CD8-positive, alpha-beta memory T cell (primary cell): ENCODE measurements at regions not wholly inside any gene's neighbourhood (a gene's known extent, or its start where the extent isn't known, plus 50 kb on each side); places are given as distances from the start of the nearest gene placed in this dataset.
A peak's percentile ranks its signal among the peaks of the same experiment; 100 is the strongest.

Experiments
- CTCF ChIA-PET: fragments of 350-600 bp; sonication (Branson Sonifier 250); formaldehyde crosslinking; loops from one replicate; lab custom pipeline; 2021; ENCODE audit warnings: antibody characterized with exemption; lab: Charles Lee
- POLR2A ChIA-PET: fragments of 350-600 bp; sonication (Branson Sonifier 250); formaldehyde crosslinking; loops from one replicate; lab custom pipeline; 2021; ENCODE audit warnings: antibody characterized with exemption; lab: Charles Lee
- DNase-seq, 5 donors: peaks; one replicate each; pipeline versions ENCODE4 v3.0.0 to v3.0.0-alpha.2; 2020 to 2022; ENCODE audit warnings: mixed read lengths in 1 of 5
- H3K27ac ChIP-seq: one replicate; pipeline ENCODE4 v1.7.0; 2013; ENCODE audit warnings: low read depth, mild to moderate bottlenecking, low read length, moderate library complexity
- H3K27me3 ChIP-seq: 2 replicates; pipeline ENCODE4 v1.7.0; 2013; ENCODE audit warnings: low read length, mild to moderate bottlenecking; ENCODE audit not compliant: insufficient read depth, poor library complexity, severe bottlenecking
- H3K36me3 ChIP-seq: 2 replicates; pipeline ENCODE4 v1.7.0; 2013; ENCODE audit warnings: mild to moderate bottlenecking, low read length, moderate library complexity; ENCODE audit not compliant: insufficient read depth
- H3K4me1 ChIP-seq: 2 replicates; pipeline ENCODE4 v1.7.0; 2013; ENCODE audit warnings: mild to moderate bottlenecking, low read length, moderate library complexity; ENCODE audit not compliant: insufficient read depth
- H3K4me3 ChIP-seq: 2 replicates; pipeline ENCODE4 v1.7.0; 2013; ENCODE audit warnings: mild to moderate bottlenecking, low read length
- H3K9me3 ChIP-seq: 2 replicates; pipeline ENCODE4 v1.7.0; 2013; ENCODE audit warnings: mild to moderate bottlenecking, low read length
- H3K27ac Mint-ChIP-seq, 8 donors: one replicate each; pipeline ENCODE4 v1.8.0; 2020 to 2021; ENCODE audit warnings: mixed read lengths in 8 of 8, mild to moderate bottlenecking in 6 of 8, inconsistent platforms in 3 of 8, moderate library complexity in 3 of 8
- H3K27me3 Mint-ChIP-seq, 2 donors: one replicate each; pipeline ENCODE4 v1.8.0; 2020 to 2021; ENCODE audit warnings: mixed read lengths in 2 of 2, mild to moderate bottlenecking in 1 of 2, moderate library complexity in 1 of 2
- H3K36me3 Mint-ChIP-seq, 3 donors: one replicate each; pipeline ENCODE4 v1.8.0; 2020 to 2021; ENCODE audit warnings: mixed read lengths in 3 of 3, inconsistent platforms in 1 of 3, mild to moderate bottlenecking in 1 of 3
- H3K4me1 Mint-ChIP-seq, 3 donors: one replicate each; pipeline ENCODE4 v1.8.0; 2020 to 2021; ENCODE audit warnings: mixed read lengths in 3 of 3, inconsistent platforms in 1 of 3, mild to moderate bottlenecking in 1 of 3
- H3K4me3 Mint-ChIP-seq, 7 donors: one replicate each; pipeline ENCODE4 v1.8.0; 2020 to 2021; ENCODE audit warnings: mixed read lengths in 7 of 7, mild to moderate bottlenecking in 6 of 7, moderate library complexity in 4 of 7, inconsistent platforms in 2 of 7
- H3K9me3 Mint-ChIP-seq, 5 donors: one replicate each; pipeline ENCODE4 v1.8.0; 2020 to 2022; ENCODE audit warnings: mixed read lengths in 5 of 5, mild to moderate bottlenecking in 3 of 5, moderate library complexity in 2 of 5, inconsistent platforms in 1 of 5

- POLR2A ChIA-PET = no interaction called here
- Mint-ChIP-seq H3K9me3 (no peaks in the 10 kb centered on the region), H3K4me3 (no peak overlapping the region), H3K4me1 (no peaks in the 10 kb centered on the region), H3K36me3 (peaks cover 0 to 5% (median 0%) of the 10 kb centered on the region in 3 donors), H3K27me3 (peaks cover 2 to 12% of the 10 kb centered on the region in 2 donors), H3K27ac (no peak overlapping the region)
- Histone ChIP-seq H3K27me3 (no peaks in the 10 kb centered on the region), H3K27ac (no peak overlapping the region), H3K36me3 (no peaks in the 10 kb centered on the region), H3K4me1 (no peaks in the 10 kb centered on the region), H3K9me3 (no peaks in the 10 kb centered on the region), H3K4me3 (no peak overlapping the region)
- CTCF ChIA-PET = no interaction called here
- DNase-seq = no peak
Observed at GRCh38 chr12:89289720-89290119, 62.6 kb downstream of the DUSP6 start.

- Histone ChIP-seq H3K36me3 (no peaks in the 10 kb centered on the region), H3K4me3 (no peak overlapping the region), H3K9me3 (no peaks in the 10 kb centered on the region), H3K4me1 (no peaks in the 10 kb centered on the region), H3K27ac (no peak overlapping the region), H3K27me3 (no peaks in the 10 kb centered on the region)
- POLR2A ChIA-PET = no interaction called here
- Mint-ChIP-seq H3K27me3 (peaks cover 2 to 11% of the 10 kb centered on the region in 2 donors), H3K4me3 (no peak overlapping the region), H3K4me1 (no peaks in the 10 kb centered on the region), H3K9me3 (no peaks in the 10 kb centered on the region), H3K36me3 (peaks cover 0 to 5% (median 0%) of the 10 kb centered on the region in 3 donors), H3K27ac (no peak overlapping the region)
- CTCF ChIA-PET = no interaction called here
- DNase-seq = no peak
Observed at GRCh38 chr12:89288959-89289358, 63.3 kb downstream of the DUSP6 start.

- ChIA-PET POLR2A (no interaction called here), CTCF (no interaction called here)
Observed at GRCh38 chr12:89286501-89286900, 65.8 kb downstream of the DUSP6 start.

GRCh38 chr12:89281539-89281867 is 70.8 kb downstream of the DUSP6 start:
- ChIA-PET POLR2A (no interaction called here), CTCF (interaction anchor here (1.4 kb wide), 1 partner anchor 19 kb away, joined by 4 read pairs; no protein-coding TSS in a partner anchor)
- H3K9me3 ChIP-seq = no peaks in the 10 kb centered on the region
- H3K4me3 ChIP-seq = peak overlapping the region; percentile 42
- Mint-ChIP-seq H3K9me3 (no peaks in the 10 kb centered on the region), H3K27me3 (no peaks in the 10 kb centered on the region), H3K4me1 (peaks cover 6 to 44% (median 22%) of the 10 kb centered on the region in 3 donors), H3K36me3 (peaks cover 0 to 7% (median 0%) of the 10 kb centered on the region in 3 donors), H3K27ac (peak overlapping the region in 4 of 8 donors; percentile 29 to 91 (median 69)), H3K4me3 (peak overlapping the region in 1 of 7 donors; percentile 70)
- H3K36me3 ChIP-seq = no peaks in the 10 kb centered on the region
- no peak overlapping the region for H3K27ac ChIP-seq
- H3K27me3 ChIP-seq = no peaks in the 10 kb centered on the region
- DNase-seq = no peak
- H3K4me1 ChIP-seq = peaks cover 22% of the 10 kb centered on the region

More at GRCh38 chr12:89286501-89286900, 65.8 kb downstream of the DUSP6 start:
- H3K36me3 ChIP-seq = no peaks in the 10 kb centered on the region
- peaks cover 0 to 1% (median 0%) of the 10 kb centered on the region in 3 donors for H3K36me3 Mint-ChIP-seq
- peaks cover 8% of the 10 kb centered on the region for H3K4me1 ChIP-seq
- H3K27me3 ChIP-seq = no peaks in the 10 kb centered on the region
- H3K9me3 Mint-ChIP-seq = no peaks in the 10 kb centered on the region
- H3K27me3 Mint-ChIP-seq = peaks cover under 1% of the 10 kb centered on the region in 2 donors
- peaks cover 0 to 16% (median 8%) of the 10 kb centered on the region in 3 donors for H3K4me1 Mint-ChIP-seq
- no peak for DNase-seq
- H3K27ac Mint-ChIP-seq = no peak overlapping the region
- no peak overlapping the region for H3K4me3 Mint-ChIP-seq
- H3K4me3 ChIP-seq = no peak overlapping the region
- H3K27ac ChIP-seq = no peak overlapping the region
- H3K9me3 ChIP-seq = no peaks in the 10 kb centered on the region

- Histone ChIP-seq H3K4me3 (peak overlapping the region; percentile 42), H3K36me3 (no peaks in the 10 kb centered on the region), H3K9me3 (no peaks in the 10 kb centered on the region), H3K27ac (no peak overlapping the region), H3K27me3 (no peaks in the 10 kb centered on the region), H3K4me1 (peaks cover 22% of the 10 kb centered on the region)
- Mint-ChIP-seq H3K9me3 (no peaks in the 10 kb centered on the region), H3K4me1 (peaks cover 6 to 44% (median 22%) of the 10 kb centered on the region in 3 donors), H3K36me3 (peaks cover 0 to 7% (median 0%) of the 10 kb centered on the region in 3 donors), H3K27ac (peak overlapping the region in 7 of 8 donors; percentile 6 to 91 (median 66)), H3K27me3 (no peaks in the 10 kb centered on the region), H3K4me3 (peak overlapping the region in 5 of 7 donors; percentile 46 to 71 (median 63))
- peak in 1 of 5 donors; percentile 41 for DNase-seq
- ChIA-PET CTCF (interaction anchor here (1.0 to 1.4 kb wide), 3 partner anchors 18 to 71 kb away, joined by 3 to 4 read pairs (median 4); partner anchors contain the start of gene DUSP6), POLR2A (interaction anchor here (1.0 kb wide), 1 partner anchor 71 kb away, joined by 4 read pairs; the partner anchor contains the start of gene DUSP6)
Observed at GRCh38 chr12:89280833-89281538, 71.3 kb downstream of the DUSP6 start.

- Mint-ChIP-seq H3K27ac (peak overlapping the region in 1 of 8 donors; percentile 47), H3K27me3 (no peaks in the 10 kb centered on the region), H3K36me3 (peaks cover 0 to 7% (median 0%) of the 10 kb centered on the region in 3 donors), H3K4me1 (peaks cover 6 to 44% (median 22%) of the 10 kb centered on the region in 3 donors), H3K4me3 (no peak overlapping the region), H3K9me3 (no peaks in the 10 kb centered on the region)
- Histone ChIP-seq H3K27me3 (no peaks in the 10 kb centered on the region), H3K36me3 (no peaks in the 10 kb centered on the region), H3K27ac (no peak overlapping the region), H3K4me3 (no peak overlapping the region), H3K9me3 (no peaks in the 10 kb centered on the region), H3K4me1 (peaks cover 22% of the 10 kb centered on the region)
- ChIA-PET CTCF (no interaction called here), POLR2A (no interaction called here)
- no peak for DNase-seq
Observed at GRCh38 chr12:89279499-89279898, 72.8 kb downstream of the DUSP6 start.

DNA sequence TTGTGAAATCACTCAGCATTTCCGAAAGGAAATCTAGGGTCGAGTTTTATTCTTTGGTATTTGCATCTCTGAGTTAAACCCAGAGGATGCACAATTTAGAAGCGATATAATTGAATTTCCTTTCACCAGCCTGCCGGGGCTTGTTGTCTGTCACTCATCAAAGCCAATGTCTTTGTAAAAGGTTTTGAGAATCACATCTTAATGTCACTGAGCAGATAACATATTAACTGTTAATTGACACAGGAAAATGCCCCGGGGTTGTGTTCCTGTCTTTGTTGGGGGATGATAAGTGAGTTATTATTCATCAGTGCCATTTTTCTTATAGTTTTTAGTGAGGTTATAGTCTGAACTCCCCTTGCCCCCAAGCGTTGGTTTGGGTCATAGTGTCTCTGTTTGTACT is 73.4 kb downstream of the DUSP6 start:
- Mint-ChIP-seq H3K27ac (no peak overlapping the region), H3K27me3 (no peaks in the 10 kb centered on the region)

GRCh38 chr12:89278169-89278568 is 74.1 kb downstream of the DUSP6 start:
- no peaks in the 10 kb centered on the region for H3K9me3 Mint-ChIP-seq
- peaks cover 12 to 51% (median 28%) of the 10 kb centered on the region in 3 donors for H3K4me1 Mint-ChIP-seq

More for the DNA sequence above, 73.4 kb downstream of the DUSP6 start:
- ChIA-PET CTCF (no interaction called here), POLR2A (no interaction called here)
- no peak for DNase-seq
- Histone ChIP-seq H3K4me1 (peaks cover 22% of the 10 kb centered on the region), H3K9me3 (no peaks in the 10 kb centered on the region), H3K4me3 (no peak overlapping the region), H3K36me3 (no peaks in the 10 kb centered on the region), H3K27ac (no peak overlapping the region), H3K27me3 (no peaks in the 10 kb centered on the region)
- H3K36me3 Mint-ChIP-seq = peaks cover 0 to 7% (median 0%) of the 10 kb centered on the region in 3 donors
- H3K4me3 Mint-ChIP-seq = no peak overlapping the region
- H3K9me3 Mint-ChIP-seq = no peaks in the 10 kb centered on the region
- peaks cover 6 to 45% (median 22%) of the 10 kb centered on the region in 3 donors for H3K4me1 Mint-ChIP-seq

More at GRCh38 chr12:89278169-89278568, 74.1 kb downstream of the DUSP6 start:
- Mint-ChIP-seq H3K4me3 (no peak overlapping the region), H3K36me3 (peaks cover 0 to 7% (median 0%) of the 10 kb centered on the region in 3 donors), H3K27me3 (no peaks in the 10 kb centered on the region), H3K27ac (no peak overlapping the region)
- ChIA-PET POLR2A (no interaction called here), CTCF (no interaction called here)
- Histone ChIP-seq H3K4me3 (no peak overlapping the region), H3K27ac (no peak overlapping the region), H3K36me3 (no peaks in the 10 kb centered on the region), H3K27me3 (no peaks in the 10 kb centered on the region), H3K9me3 (no peaks in the 10 kb centered on the region), H3K4me1 (peaks cover 22% of the 10 kb centered on the region)
- no peak for DNase-seq
